AG10803 (cell line): ENCODE measurements at regions not wholly inside any gene's neighbourhood (a gene's known extent, or its start where the extent isn't known, plus 50 kb on each side); places are given as distances from the start of the nearest gene placed in this dataset.
A peak's percentile ranks its signal among the peaks of the same experiment; 100 is the strongest.
"Not testable (repeated sequence)": the region's sequence is repeated elsewhere in the genome, so short reads cannot be mapped to it uniquely, and the experiment has no call there.

Experiments used
- DNase-seq: peaks from one replicate; pipeline ENCODE4 v3.0.0; 2010; ENCODE audit warnings: low read depth
- H3K4me3 ChIP-seq: 2 replicates; pipeline ENCODE4 v1.5.1; 2011; ENCODE audit warnings: mild to moderate bottlenecking, low read length, control low read depth
- CTCF ChIP-seq: conservative IDR thresholded peaks from 2 replicates; pipeline ENCODE4 v1.5.1; 2011; ENCODE audit warnings: mild to moderate bottlenecking, low read length, control low read depth, inconsistent platforms

GRCh38 chr21:27329255-27329851 is 362.5 kb upstream of the ADAMTS5 start:
- peak; percentile 59 for DNase-seq
- H3K4me3 ChIP-seq: no peak overlapping the region
- TF ChIP-seq CTCF: no peak

- no peak for TF ChIP-seq CTCF
- H3K4me3 ChIP-seq: no peak overlapping the region
- DNase-seq: no peak
Observed at GRCh38 chr21:27326301-27326700, 359.4 kb upstream of the ADAMTS5 start.

- TF ChIP-seq CTCF: no peak
- no peak overlapping the region for H3K4me3 ChIP-seq
- no peak for DNase-seq
Observed at GRCh38 chr21:27323331-27323730, 356.4 kb upstream of the ADAMTS5 start.

GRCh38 chr21:27321791-27322190 is 354.9 kb upstream of the ADAMTS5 start:
- DNase-seq: no peak
- TF ChIP-seq CTCF: no peak
- no peak overlapping the region for H3K4me3 ChIP-seq

- DNase-seq: no peak
- no peak for TF ChIP-seq CTCF
- no peak overlapping the region for H3K4me3 ChIP-seq
Observed at GRCh38 chr21:27320868-27321267, 354.0 kb upstream of the ADAMTS5 start.

GRCh38 chr21:27317601-27318000 is 350.7 kb upstream of the ADAMTS5 start:
- not testable (repeated sequence) for H3K4me3 ChIP-seq
- DNase-seq: peak; percentile 75

GRCh38 chr21:27315373-27315772 is 348.5 kb upstream of the ADAMTS5 start:
- no peak overlapping the region for H3K4me3 ChIP-seq
- DNase-seq: no peak
- TF ChIP-seq CTCF: no peak

- no peak for TF ChIP-seq CTCF
- DNase-seq: peak; percentile 36
- H3K4me3 ChIP-seq: no peak overlapping the region
Observed at GRCh38 chr21:27314131-27314530, 347.2 kb upstream of the ADAMTS5 start.
